MM.1S (cell line): ENCODE measurements at regions not wholly inside any gene's neighbourhood (a gene's known extent, or its start where the extent isn't known, plus 50 kb on each side); places are given as distances from the start of the nearest gene placed in this dataset.

Source experiments
- EZH2 ChIP-seq: fragments of 300-600 bp; sonication (generic); optimal IDR thresholded peaks from 2 replicates; pipeline ENCODE3; 2017; ENCODE audit warnings: low read depth, mild to moderate bottlenecking, antibody characterized with exemption, low read length, mixed read lengths
- TF ChIP-seq, protein P1 (sequence below): fragments of 300-600 bp; sonication (generic); IDR thresholded peaks from 2 replicates; pipeline ENCODE4 v1.5.1; 2016; ENCODE audit warnings: antibody characterized with exemption, low read length, mixed read lengths

- TF ChIP-seq, protein P1, sequence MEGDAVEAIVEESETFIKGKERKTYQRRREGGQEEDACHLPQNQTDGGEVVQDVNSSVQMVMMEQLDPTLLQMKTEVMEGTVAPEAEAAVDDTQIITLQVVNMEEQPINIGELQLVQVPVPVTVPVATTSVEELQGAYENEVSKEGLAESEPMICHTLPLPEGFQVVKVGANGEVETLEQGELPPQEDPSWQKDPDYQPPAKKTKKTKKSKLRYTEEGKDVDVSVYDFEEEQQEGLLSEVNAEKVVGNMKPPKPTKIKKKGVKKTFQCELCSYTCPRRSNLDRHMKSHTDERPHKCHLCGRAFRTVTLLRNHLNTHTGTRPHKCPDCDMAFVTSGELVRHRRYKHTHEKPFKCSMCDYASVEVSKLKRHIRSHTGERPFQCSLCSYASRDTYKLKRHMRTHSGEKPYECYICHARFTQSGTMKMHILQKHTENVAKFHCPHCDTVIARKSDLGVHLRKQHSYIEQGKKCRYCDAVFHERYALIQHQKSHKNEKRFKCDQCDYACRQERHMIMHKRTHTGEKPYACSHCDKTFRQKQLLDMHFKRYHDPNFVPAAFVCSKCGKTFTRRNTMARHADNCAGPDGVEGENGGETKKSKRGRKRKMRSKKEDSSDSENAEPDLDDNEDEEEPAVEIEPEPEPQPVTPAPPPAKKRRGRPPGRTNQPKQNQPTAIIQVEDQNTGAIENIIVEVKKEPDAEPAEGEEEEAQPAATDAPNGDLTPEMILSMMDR, result no peak
- no peak for TF ChIP-seq EZH2
These were observed 221.5 kb downstream of the PCDH18 start for GRCh38 chr4:137310593-137311490.
